Muscle of leg (tissue), 3 donors: ENCODE measurements at regions not wholly inside any gene's neighbourhood (a gene's known extent, or its start where the extent isn't known, plus 50 kb on each side); places are given as distances from the start of the nearest gene placed in this dataset.
"Not testable (repeated sequence)": the region's sequence is repeated elsewhere in the genome, so short reads cannot be mapped to it uniquely, and the experiment has no call there.

ENCODE experiments used
- DNase-seq: peaks from one replicate; pipeline ENCODE4 v3.0.0; 2013
- H3K27ac ChIP-seq: one replicate; pipeline ENCODE4 v1.5.1; 2013; ENCODE audit warnings: mild to moderate bottlenecking, low read length, control low read depth
- H3K27me3 ChIP-seq: one replicate; pipeline ENCODE4 v1.6.1; 2013; ENCODE audit warnings: low read length; ENCODE audit not compliant: control insufficient read depth, insufficient read depth
- H3K36me3 ChIP-seq: one replicate; pipeline ENCODE4 v1.6.1; 2013; ENCODE audit warnings: low read length; ENCODE audit not compliant: control insufficient read depth, insufficient read depth
- H3K4me1 ChIP-seq: one replicate; pipeline ENCODE4 v1.6.1; 2013; ENCODE audit warnings: low read length; ENCODE audit not compliant: control insufficient read depth, insufficient read depth
- H3K4me3 ChIP-seq: one replicate; pipeline ENCODE4 v1.5.1; 2013; ENCODE audit warnings: low read length, control low read depth
- H3K9me3 ChIP-seq: replicated peaks from 2 replicates; pipeline ENCODE4 v1.6.1; 2013; ENCODE audit warnings: low read depth, low read length; ENCODE audit not compliant: control insufficient read depth
- WGBS: methylation state at CpG from one replicate; pipeline ENCODE4 v1.1.5; 2013; ENCODE audit warnings: missing lambda C conversion rate; ENCODE audit not compliant: insufficient coverage; 5-methylcytosine and 5-hydroxymethylcytosine counted together

- WGBS: 89% methylated on average over 3 of the region's 3 CpGs
These were observed 121.4 kb downstream of the ZFAND4 start for GRCh38 chr10:45550903-45551786.

GRCh38 chr10:45548068-45548467, 124.5 kb downstream of the ZFAND4 start:
- Histone ChIP-seq H3K36me3 (peaks cover 6% of the 10 kb centered on the region), H3K9me3 (no peaks in the 10 kb centered on the region), H3K27me3 (no peaks in the 10 kb centered on the region), H3K27ac (no peak overlapping the region), H3K4me3 (no peak overlapping the region), H3K4me1 (no peaks in the 10 kb centered on the region)
- 69% methylated on average over 4 of the region's 5 CpGs for WGBS
- peak; percentile 6 for DNase-seq

More at GRCh38 chr10:45550903-45551786, 121.4 kb downstream of the ZFAND4 start:
- DNase-seq: no peak
- H3K9me3 ChIP-seq: no peaks in the 10 kb centered on the region
- no peak overlapping the region for H3K4me3 ChIP-seq
- no peak overlapping the region for H3K27ac ChIP-seq
- H3K36me3 ChIP-seq: peaks cover 6% of the 10 kb centered on the region
- H3K27me3 ChIP-seq: no peaks in the 10 kb centered on the region
- H3K4me1 ChIP-seq: no peaks in the 10 kb centered on the region

GRCh38 chr10:45547207-45547606, 125.4 kb downstream of the ZFAND4 start:
- Histone ChIP-seq H3K9me3 (no peaks in the 10 kb centered on the region), H3K36me3 (peaks cover 6% of the 10 kb centered on the region), H3K4me1 (no peaks in the 10 kb centered on the region), H3K27me3 (no peaks in the 10 kb centered on the region), H3K27ac (no peak overlapping the region), H3K4me3 (no peak overlapping the region)
- WGBS: no CpG with 5 or more reads among the region's 2 CpGs
- no peak for DNase-seq

GRCh38 chr10:45545150-45545549, 127.4 kb downstream of the ZFAND4 start:
- H3K4me3 ChIP-seq: no peak overlapping the region
- WGBS: no CpG with 5 or more reads among the region's 1 CpG
- peaks cover under 1% of the 10 kb centered on the region for H3K36me3 ChIP-seq
- no peaks in the 10 kb centered on the region for H3K27me3 ChIP-seq
- H3K27ac ChIP-seq: no peak overlapping the region
- no peaks in the 10 kb centered on the region for H3K9me3 ChIP-seq
- H3K4me1 ChIP-seq: no peaks in the 10 kb centered on the region
- no peak for DNase-seq

GRCh38 chr10:45544191-45544590, 128.4 kb downstream of the ZFAND4 start:
- Histone ChIP-seq H3K27ac (no peak overlapping the region), H3K4me1 (no peaks in the 10 kb centered on the region), H3K9me3 (no peaks in the 10 kb centered on the region), H3K36me3 (no peaks in the 10 kb centered on the region), H3K4me3 (no peak overlapping the region), H3K27me3 (no peaks in the 10 kb centered on the region)
- DNase-seq: no peak
- no CpG with 5 or more reads among the region's 1 CpG for WGBS

GRCh38 chr10:45541032-45541431, 131.5 kb downstream of the ZFAND4 start:
- not testable (repeated sequence) for DNase-seq, H3K36me3 ChIP-seq, H3K27ac ChIP-seq, H3K9me3 ChIP-seq, H3K27me3 ChIP-seq, H3K4me1 ChIP-seq, H3K4me3 ChIP-seq
- WGBS: no CpG with 5 or more reads among the region's 5 CpGs

GRCh38 chr10:45540589-45540988, 132.0 kb downstream of the ZFAND4 start:
- H3K27me3 ChIP-seq, DNase-seq, H3K4me1 ChIP-seq, H3K4me3 ChIP-seq, H3K36me3 ChIP-seq, H3K27ac ChIP-seq, H3K9me3 ChIP-seq: not testable (repeated sequence)
- WGBS: no CpG with 5 or more reads among the region's 2 CpGs

- not testable (repeated sequence) for H3K9me3 ChIP-seq, H3K27me3 ChIP-seq, H3K27ac ChIP-seq, H3K4me3 ChIP-seq, H3K4me1 ChIP-seq, H3K36me3 ChIP-seq, DNase-seq
- no CpG with 5 or more reads among the region's 1 CpG for WGBS
These were observed 133.0 kb downstream of the ZFAND4 start for GRCh38 chr10:45539569-45539968.

GRCh38 chr10:45534572-45534971, 138.0 kb downstream of the ZFAND4 start:
- Histone ChIP-seq H3K36me3 (peaks cover 3% of the 10 kb centered on the region), H3K27me3 (no peaks in the 10 kb centered on the region), H3K27ac (no peak overlapping the region), H3K4me3 (no peak overlapping the region), H3K4me1 (no peaks in the 10 kb centered on the region), H3K9me3 (no peaks in the 10 kb centered on the region)
- WGBS: no CpG with 5 or more reads among the region's 2 CpGs
- no peak for DNase-seq

GRCh38 chr10:45532480-45532879, 140.1 kb downstream of the ZFAND4 start:
- Histone ChIP-seq H3K4me3 (no peak overlapping the region), H3K36me3 (peaks cover 3% of the 10 kb centered on the region), H3K4me1 (no peaks in the 10 kb centered on the region), H3K9me3 (no peaks in the 10 kb centered on the region), H3K27ac (no peak overlapping the region), H3K27me3 (no peaks in the 10 kb centered on the region)
- no peak for DNase-seq
- WGBS: no CpG with 5 or more reads among the region's 1 CpG
